Chondrocyte (in vitro differentiated cells): ENCODE measurements at regions not wholly inside any gene's neighbourhood (a gene's known extent, or its start where the extent isn't known, plus 50 kb on each side); places are given as distances from the start of the nearest gene placed in this dataset.

Experiments used
- DNase-seq: peaks from one replicate; pipeline ENCODE4 v3.0.0; 2021; ENCODE audit warnings: mixed read lengths, low spot score
- H3K27ac Mint-ChIP-seq: one replicate; pipeline ENCODE4 v1.8.0; 2021; ENCODE audit warnings: mild to moderate bottlenecking, moderate library complexity, mixed read lengths; ENCODE audit not compliant: unreplicated experiment
- H3K27me3 Mint-ChIP-seq: 2 replicates; pipeline ENCODE4 v1.8.0; 2021; ENCODE audit warnings: low read depth, mixed read lengths
- H3K36me3 Mint-ChIP-seq: 2 replicates; pipeline ENCODE4 v1.8.0; 2021; ENCODE audit warnings: low read depth, mixed read lengths
- H3K4me1 Mint-ChIP-seq: 2 replicates; pipeline ENCODE4 v1.8.0; 2021; ENCODE audit warnings: low read depth, mild to moderate bottlenecking, mixed read lengths
- H3K4me3 Mint-ChIP-seq: one replicate; pipeline ENCODE4 v1.8.0; 2021; ENCODE audit warnings: mild to moderate bottlenecking, moderate library complexity, mixed read lengths; ENCODE audit not compliant: unreplicated experiment
- H3K9me3 Mint-ChIP-seq: 2 replicates; pipeline ENCODE4 v1.8.0; 2021; ENCODE audit warnings: low read depth, mixed read lengths
- TF ChIP-seq, protein P1 (sequence below): fragments of 200-600 bp; sonication (generic); IDR thresholded peaks from 2 replicates; pipeline ENCODE4 v1.5.0; 2021; ENCODE audit warnings: antibody characterized with exemption, mild to moderate bottlenecking, moderate library complexity

DNA sequence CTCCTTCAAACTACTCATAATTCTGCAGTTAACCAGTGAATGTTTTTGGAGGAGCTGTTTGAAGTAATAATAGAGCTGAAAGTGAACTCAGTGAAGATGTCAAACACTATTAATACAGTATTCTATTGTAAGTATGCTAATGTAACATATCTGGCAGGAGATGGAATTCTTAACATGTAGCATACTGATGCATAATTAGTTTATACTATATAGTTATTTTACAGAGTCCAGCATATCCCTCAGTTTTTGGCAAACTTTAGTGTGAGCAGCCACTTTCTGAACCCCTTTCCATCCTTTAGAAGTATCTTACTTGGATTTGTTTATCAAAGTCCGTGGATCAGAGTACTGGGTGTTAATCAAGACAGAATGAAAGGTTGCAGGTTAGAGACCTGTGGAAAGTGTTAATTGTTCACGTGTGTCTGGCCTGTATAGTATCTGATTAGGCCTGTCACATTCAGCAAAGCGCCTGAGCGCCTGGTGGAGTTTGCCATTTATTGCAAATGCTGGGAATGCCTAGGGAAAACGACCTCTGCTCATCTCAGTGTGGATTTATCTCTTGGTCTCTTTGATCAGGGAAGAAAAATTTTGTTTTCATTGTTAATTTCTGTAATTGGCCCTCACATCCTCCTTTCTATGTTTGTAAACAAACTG, 251.7 kb upstream of the MAD2L1 start:
- Mint-ChIP-seq H3K4me3 (no peak overlapping the region), H3K36me3 (peaks cover 1% of the 10 kb centered on the region), H3K27ac (no peak overlapping the region), H3K27me3 (no peaks in the 10 kb centered on the region), H3K9me3 (peaks cover 4% of the 10 kb centered on the region), H3K4me1 (peaks cover 9% of the 10 kb centered on the region)
- TF ChIP-seq, protein P1, sequence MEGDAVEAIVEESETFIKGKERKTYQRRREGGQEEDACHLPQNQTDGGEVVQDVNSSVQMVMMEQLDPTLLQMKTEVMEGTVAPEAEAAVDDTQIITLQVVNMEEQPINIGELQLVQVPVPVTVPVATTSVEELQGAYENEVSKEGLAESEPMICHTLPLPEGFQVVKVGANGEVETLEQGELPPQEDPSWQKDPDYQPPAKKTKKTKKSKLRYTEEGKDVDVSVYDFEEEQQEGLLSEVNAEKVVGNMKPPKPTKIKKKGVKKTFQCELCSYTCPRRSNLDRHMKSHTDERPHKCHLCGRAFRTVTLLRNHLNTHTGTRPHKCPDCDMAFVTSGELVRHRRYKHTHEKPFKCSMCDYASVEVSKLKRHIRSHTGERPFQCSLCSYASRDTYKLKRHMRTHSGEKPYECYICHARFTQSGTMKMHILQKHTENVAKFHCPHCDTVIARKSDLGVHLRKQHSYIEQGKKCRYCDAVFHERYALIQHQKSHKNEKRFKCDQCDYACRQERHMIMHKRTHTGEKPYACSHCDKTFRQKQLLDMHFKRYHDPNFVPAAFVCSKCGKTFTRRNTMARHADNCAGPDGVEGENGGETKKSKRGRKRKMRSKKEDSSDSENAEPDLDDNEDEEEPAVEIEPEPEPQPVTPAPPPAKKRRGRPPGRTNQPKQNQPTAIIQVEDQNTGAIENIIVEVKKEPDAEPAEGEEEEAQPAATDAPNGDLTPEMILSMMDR: no peak
- no peak for DNase-seq

DNA sequence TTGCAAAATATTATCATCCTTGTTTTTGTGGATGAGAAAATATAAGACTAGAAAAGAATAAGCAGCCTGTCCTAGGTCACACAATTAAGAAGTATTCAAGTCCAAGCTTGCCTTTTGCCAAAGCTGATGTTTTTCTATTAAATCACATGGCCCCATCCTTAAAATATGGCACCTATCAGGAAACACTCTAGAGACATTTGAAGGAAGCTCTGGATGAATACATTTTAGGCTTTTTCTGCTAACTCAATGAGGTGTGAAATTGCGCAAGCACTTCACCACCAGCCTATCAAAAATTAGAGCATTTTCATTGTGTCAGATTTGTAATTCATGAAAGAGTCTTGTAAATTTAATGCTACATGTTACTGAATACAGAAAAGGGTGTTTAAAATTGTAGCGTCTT, 251.1 kb upstream of the MAD2L1 start:
- H3K9me3 Mint-ChIP-seq: peaks cover 4% of the 10 kb centered on the region
- no peak for DNase-seq
- H3K36me3 Mint-ChIP-seq: peaks cover 1% of the 10 kb centered on the region
- no peaks in the 10 kb centered on the region for H3K27me3 Mint-ChIP-seq
- TF ChIP-seq, protein P1: no peak
- peaks cover 9% of the 10 kb centered on the region for H3K4me1 Mint-ChIP-seq
- H3K27ac Mint-ChIP-seq: no peak overlapping the region
- H3K4me3 Mint-ChIP-seq: no peak overlapping the region

DNA sequence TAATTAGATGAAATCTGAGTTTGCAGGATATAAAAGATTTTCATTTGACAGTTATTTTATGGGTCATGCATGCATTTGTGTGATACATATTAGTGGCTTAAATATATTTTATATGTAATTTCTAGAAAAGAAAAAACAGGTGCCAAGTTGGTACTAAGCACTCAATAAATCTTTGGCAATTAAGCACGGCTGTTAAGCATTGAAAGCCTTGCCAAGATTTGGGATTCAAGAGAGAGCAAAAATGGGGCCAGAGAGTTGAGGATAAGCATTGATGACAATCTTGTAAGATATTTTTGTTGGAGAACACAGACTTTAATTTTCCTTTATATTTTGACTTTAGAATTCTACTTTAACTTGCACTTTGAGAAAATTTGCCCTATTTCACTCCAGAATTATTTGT, 249.8 kb upstream of the MAD2L1 start:
- H3K27ac Mint-ChIP-seq: no peak overlapping the region
- TF ChIP-seq, protein P1: no peak

DNA sequence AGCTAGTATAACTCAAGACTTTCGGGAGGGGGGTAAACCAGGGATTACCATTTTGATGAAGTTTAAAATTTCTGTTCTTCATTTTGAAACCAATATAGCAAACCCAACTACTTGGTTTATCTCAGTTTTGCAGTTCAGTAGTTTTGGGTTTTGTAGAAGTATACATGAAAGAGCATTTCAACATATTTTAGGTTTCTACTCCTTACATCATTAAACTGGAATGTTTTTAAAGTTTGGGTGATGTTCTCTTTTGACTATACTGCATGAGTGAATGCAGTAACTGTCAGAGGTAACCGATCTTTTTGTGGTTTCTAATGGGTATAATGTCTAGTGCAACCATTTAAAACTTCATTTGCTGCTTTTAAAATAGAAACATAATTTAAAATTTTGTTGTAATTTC, 248.3 kb upstream of the MAD2L1 start:
- no peak overlapping the region for H3K27ac Mint-ChIP-seq
- peaks cover 9% of the 10 kb centered on the region for H3K4me1 Mint-ChIP-seq
- peaks cover 10% of the 10 kb centered on the region for H3K9me3 Mint-ChIP-seq
- no peak for DNase-seq
- no peaks in the 10 kb centered on the region for H3K27me3 Mint-ChIP-seq
- no peak overlapping the region for H3K4me3 Mint-ChIP-seq
- H3K36me3 Mint-ChIP-seq: no peaks in the 10 kb centered on the region
- TF ChIP-seq, protein P1: no peak

More for the DNA sequence above, 249.8 kb upstream of the MAD2L1 start:
- Mint-ChIP-seq H3K27me3 (no peaks in the 10 kb centered on the region), H3K4me1 (peaks cover 9% of the 10 kb centered on the region), H3K36me3 (peaks cover 1% of the 10 kb centered on the region), H3K4me3 (no peak overlapping the region), H3K9me3 (peaks cover 4% of the 10 kb centered on the region)
- DNase-seq: no peak

DNA sequence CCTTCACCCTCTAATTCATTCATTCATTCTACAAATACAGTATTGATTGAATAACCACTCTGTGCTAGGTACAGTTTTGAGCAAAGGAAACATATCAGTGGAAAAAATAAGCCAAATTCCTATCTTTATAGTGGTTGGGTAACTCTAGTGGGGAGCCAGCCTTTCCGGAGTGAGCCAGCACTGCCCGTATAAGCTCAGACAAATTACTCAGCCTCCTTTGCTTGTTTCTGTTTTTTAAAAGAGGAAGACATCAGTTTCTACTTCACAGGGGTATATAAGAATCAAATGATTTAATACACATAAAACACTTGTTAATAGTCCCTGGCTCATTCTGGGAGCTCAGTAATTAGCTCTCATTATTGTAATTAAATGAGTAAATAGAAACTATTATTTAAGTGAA, 238.2 kb upstream of the MAD2L1 start:
- Mint-ChIP-seq H3K27me3 (no peaks in the 10 kb centered on the region), H3K9me3 (peaks cover 6% of the 10 kb centered on the region), H3K4me1 (no peaks in the 10 kb centered on the region), H3K27ac (no peak overlapping the region), H3K36me3 (no peaks in the 10 kb centered on the region), H3K4me3 (no peak overlapping the region)
- no peak for DNase-seq
- TF ChIP-seq, protein P1: no peak
